Endodermal cell (in vitro differentiated cells): ENCODE measurements at regions not wholly inside any gene's neighbourhood (a gene's known extent, or its start where the extent isn't known, plus 50 kb on each side); places are given as distances from the start of the nearest gene placed in this dataset.

Experiments used
- DNase-seq: peaks from one replicate; pipeline ENCODE4 v3.0.0-alpha.2; 2017
- H3K27ac ChIP-seq: 2 replicates; pipeline ENCODE4 v1.5.1; 2013; ENCODE audit warnings: mild to moderate bottlenecking, low read depth, low read length, moderate library complexity
- H3K27me3 ChIP-seq: 2 replicates; pipeline ENCODE4 v1.6.1; 2013; ENCODE audit warnings: mild to moderate bottlenecking, low read length, moderate library complexity; ENCODE audit not compliant: insufficient read depth, control insufficient read depth, poor library complexity, severe bottlenecking
- H3K36me3 ChIP-seq: 2 replicates; pipeline ENCODE4 v1.7.0; 2013; ENCODE audit warnings: mild to moderate bottlenecking, low read length, moderate library complexity; ENCODE audit not compliant: control insufficient read depth, insufficient read depth
- H3K4me1 ChIP-seq: one replicate; pipeline ENCODE4 v1.7.0; 2013; ENCODE audit warnings: low read length; ENCODE audit not compliant: control insufficient read depth, insufficient read depth
- H3K4me3 ChIP-seq: 2 replicates; pipeline ENCODE4 v1.5.1; 2013; ENCODE audit warnings: mild to moderate bottlenecking, low read length, moderate library complexity
- H3K9ac ChIP-seq: 2 replicates; pipeline ENCODE4 v1.6.1; 2013; ENCODE audit warnings: mild to moderate bottlenecking, low read length, moderate library complexity; ENCODE audit not compliant: poor library complexity, severe bottlenecking; ENCODE audit errors: extremely low read depth
- H3K9me3 ChIP-seq: 2 replicates; pipeline ENCODE4 v1.6.1; 2013; ENCODE audit warnings: mild to moderate bottlenecking, low read length, moderate library complexity; ENCODE audit not compliant: control insufficient read depth
- H3K27ac Mint-ChIP-seq: 2 replicates; pipeline ENCODE4 v1.8.0; 2020; ENCODE audit warnings: mixed read lengths
- H3K27me3 Mint-ChIP-seq: 2 replicates; pipeline ENCODE4 v1.8.0; 2021; ENCODE audit warnings: mild to moderate bottlenecking, mixed read lengths; ENCODE audit not compliant: insufficient read depth
- H3K36me3 Mint-ChIP-seq: 2 replicates; pipeline ENCODE4 v1.8.0; 2020; ENCODE audit warnings: low read depth, mixed read lengths
- H3K4me1 Mint-ChIP-seq: 2 replicates; pipeline ENCODE4 v1.8.0; 2020; ENCODE audit warnings: mixed read lengths
- H3K4me3 Mint-ChIP-seq: 2 replicates; pipeline ENCODE4 v1.8.0; 2020; ENCODE audit warnings: mild to moderate bottlenecking, moderate library complexity, mixed read lengths
- H3K9me3 Mint-ChIP-seq: 2 replicates; pipeline ENCODE4 v1.8.0; 2020; ENCODE audit warnings: mild to moderate bottlenecking, mixed read lengths
- WGBS, 2 experiments: methylation state at CpG; one replicate each; pipeline versions ENCODE4 v1.1.5 to v1.1.7; 2013; ENCODE audit warnings: missing lambda C conversion rate in 2 of 2, mixed read lengths in 1 of 2; ENCODE audit not compliant: insufficient coverage in 1 of 2, insufficient read length in 1 of 2; 5-methylcytosine and 5-hydroxymethylcytosine counted together
- TF ChIP-seq, protein P1 (sequence below): fragments of 200-600 bp; sonication (generic); conservative IDR thresholded peaks from 2 replicates; pipeline ENCODE4 v1.5.0; 2021; ENCODE audit warnings: antibody characterized with exemption, mild to moderate bottlenecking

GRCh38 chr6:159349915-159350314 is 180.7 kb downstream of the FNDC1 start:
- Histone ChIP-seq H3K9me3 (peaks cover 4% of the 10 kb centered on the region), H3K4me3 (no peak overlapping the region), H3K4me1 (no peaks in the 10 kb centered on the region), H3K36me3 (no peaks in the 10 kb centered on the region), H3K9ac (no peak overlapping the region), H3K27ac (no peak overlapping the region), H3K27me3 (no peaks in the 10 kb centered on the region)
- 60% methylated on average over 3 of the region's 4 CpGs; no CpG with 5 or more reads in 1 of the 2 experiments for WGBS, 2 experiments
- Mint-ChIP-seq H3K4me1 (no peaks in the 10 kb centered on the region), H3K36me3 (no peaks in the 10 kb centered on the region), H3K9me3 (no peaks in the 10 kb centered on the region), H3K27me3 (peaks cover 4% of the 10 kb centered on the region), H3K27ac (no peak overlapping the region), H3K4me3 (no peak overlapping the region)
- DNase-seq = no peak
- TF ChIP-seq, protein P1, sequence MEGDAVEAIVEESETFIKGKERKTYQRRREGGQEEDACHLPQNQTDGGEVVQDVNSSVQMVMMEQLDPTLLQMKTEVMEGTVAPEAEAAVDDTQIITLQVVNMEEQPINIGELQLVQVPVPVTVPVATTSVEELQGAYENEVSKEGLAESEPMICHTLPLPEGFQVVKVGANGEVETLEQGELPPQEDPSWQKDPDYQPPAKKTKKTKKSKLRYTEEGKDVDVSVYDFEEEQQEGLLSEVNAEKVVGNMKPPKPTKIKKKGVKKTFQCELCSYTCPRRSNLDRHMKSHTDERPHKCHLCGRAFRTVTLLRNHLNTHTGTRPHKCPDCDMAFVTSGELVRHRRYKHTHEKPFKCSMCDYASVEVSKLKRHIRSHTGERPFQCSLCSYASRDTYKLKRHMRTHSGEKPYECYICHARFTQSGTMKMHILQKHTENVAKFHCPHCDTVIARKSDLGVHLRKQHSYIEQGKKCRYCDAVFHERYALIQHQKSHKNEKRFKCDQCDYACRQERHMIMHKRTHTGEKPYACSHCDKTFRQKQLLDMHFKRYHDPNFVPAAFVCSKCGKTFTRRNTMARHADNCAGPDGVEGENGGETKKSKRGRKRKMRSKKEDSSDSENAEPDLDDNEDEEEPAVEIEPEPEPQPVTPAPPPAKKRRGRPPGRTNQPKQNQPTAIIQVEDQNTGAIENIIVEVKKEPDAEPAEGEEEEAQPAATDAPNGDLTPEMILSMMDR = no peak

GRCh38 chr6:159343709-159344108 is 174.5 kb downstream of the FNDC1 start:
- no peak for DNase-seq
- no peaks in the 10 kb centered on the region for H3K36me3 Mint-ChIP-seq
- H3K27ac ChIP-seq = no peak overlapping the region
- no peaks in the 10 kb centered on the region for H3K27me3 ChIP-seq
- 60% methylated on average over 1 of the region's 1 CpG; no CpG with 5 or more reads in 1 of the 2 experiments for WGBS, 2 experiments
- H3K9me3 Mint-ChIP-seq = no peaks in the 10 kb centered on the region
- peaks cover 28% of the 10 kb centered on the region for H3K9me3 ChIP-seq
- H3K27me3 Mint-ChIP-seq = peaks cover 14% of the 10 kb centered on the region
- no peak overlapping the region for H3K4me3 ChIP-seq
- H3K4me3 Mint-ChIP-seq = no peak overlapping the region
- H3K27ac Mint-ChIP-seq = no peak overlapping the region
- no peaks in the 10 kb centered on the region for H3K4me1 ChIP-seq
- no peak overlapping the region for H3K9ac ChIP-seq
- no peaks in the 10 kb centered on the region for H3K4me1 Mint-ChIP-seq
- H3K36me3 ChIP-seq = no peaks in the 10 kb centered on the region
- TF ChIP-seq, protein P1 = no peak

GRCh38 chr6:159342146-159342545 is 172.9 kb downstream of the FNDC1 start:
- DNase-seq = no peak
- Mint-ChIP-seq H3K36me3 (no peaks in the 10 kb centered on the region), H3K27me3 (peaks cover 14% of the 10 kb centered on the region), H3K9me3 (no peaks in the 10 kb centered on the region), H3K4me1 (no peaks in the 10 kb centered on the region), H3K4me3 (no peak overlapping the region), H3K27ac (no peak overlapping the region)
- Histone ChIP-seq H3K4me3 (no peak overlapping the region), H3K27me3 (no peaks in the 10 kb centered on the region), H3K9ac (no peak overlapping the region), H3K36me3 (no peaks in the 10 kb centered on the region), H3K9me3 (peaks cover 41% of the 10 kb centered on the region), H3K27ac (no peak overlapping the region), H3K4me1 (no peaks in the 10 kb centered on the region)
- WGBS, 2 experiments = 54% methylated on average over 2 of the region's 2 CpGs; no CpG with 5 or more reads in 1 of the 2 experiments
- TF ChIP-seq, protein P1 = no peak
